CD1c-positive myeloid dendritic cell (primary cell): ENCODE measurements at regions not wholly inside any gene's neighbourhood (a gene's known extent, or its start where the extent isn't known, plus 50 kb on each side); places are given as distances from the start of the nearest gene placed in this dataset.
A peak's percentile ranks its signal among the peaks of the same experiment; 100 is the strongest.
"Not testable (repeated sequence)": the region's sequence is repeated elsewhere in the genome, so short reads cannot be mapped to it uniquely, and the experiment has no call there.

Experiments
- DNase-seq: peaks from one replicate; pipeline ENCODE4 v3.0.0-alpha.2; 2016; ENCODE audit errors: extremely low spot score

- no peak for DNase-seq
These were observed 111.4 kb upstream of the JCAD start for GRCh38 chr10:30170814-30171213.

- no peak for DNase-seq
These were observed 110.8 kb upstream of the JCAD start for GRCh38 chr10:30170146-30170545.

GRCh38 chr10:30169342-30169741 is 110.0 kb upstream of the JCAD start:
- DNase-seq: no peak

GRCh38 chr10:30166929-30167328 is 107.5 kb upstream of the JCAD start:
- no peak for DNase-seq

- DNase-seq: not testable (repeated sequence)
These were observed 104.0 kb upstream of the JCAD start for GRCh38 chr10:30163410-30163809.

- not testable (repeated sequence) for DNase-seq
These were observed 103.4 kb upstream of the JCAD start for GRCh38 chr10:30162796-30163195.

- no peak for DNase-seq
These were observed 101.0 kb upstream of the JCAD start for GRCh38 chr10:30160271-30160982.

- DNase-seq: not testable (repeated sequence)
These were observed 100.2 kb upstream of the JCAD start for GRCh38 chr10:30159614-30160013.

GRCh38 chr10:30158325-30158960 is 99.1 kb upstream of the JCAD start:
- no peak for DNase-seq

- no peak for DNase-seq
These were observed 96.0 kb upstream of the JCAD start for GRCh38 chr10:30155401-30155800.

- DNase-seq: no peak
These were observed 95.2 kb upstream of the JCAD start for GRCh38 chr10:30154561-30154960.

GRCh38 chr10:30154126-30154525 is 94.7 kb upstream of the JCAD start:
- no peak for DNase-seq

- DNase-seq: peak; percentile 1
These were observed 92.4 kb upstream of the JCAD start for GRCh38 chr10:30151581-30152389.

GRCh38 chr10:30141423-30141822 is 82.0 kb upstream of the JCAD start:
- no peak for DNase-seq

GRCh38 chr10:30134171-30134945 is 75.0 kb upstream of the JCAD start:
- no peak for DNase-seq

- no peak for DNase-seq
These were observed 73.8 kb upstream of the JCAD start for GRCh38 chr10:30133198-30133597.

- not testable (repeated sequence) for DNase-seq
These were observed 72.0 kb upstream of the JCAD start for GRCh38 chr10:30131369-30131768.

- not testable (repeated sequence) for DNase-seq
These were observed 69.9 kb upstream of the JCAD start for GRCh38 chr10:30129326-30129725.

GRCh38 chr10:30127120-30127541 is 67.7 kb upstream of the JCAD start:
- no peak for DNase-seq

- DNase-seq: no peak
These were observed 66.1 kb upstream of the JCAD start for GRCh38 chr10:30125496-30125895.

- no peak for DNase-seq
These were observed 65.3 kb upstream of the JCAD start for GRCh38 chr10:30124704-30125103.

GRCh38 chr10:30121401-30121800 is 62.0 kb upstream of the JCAD start:
- no peak for DNase-seq
